ENCODE measurements at regions not wholly inside any gene's neighbourhood (a gene's known extent, or its start where the extent isn't known, plus 50 kb on each side); places are given as distances from the start of the nearest gene placed in this dataset.
"Not testable (repeated sequence)": the region's sequence is repeated elsewhere in the genome, so short reads cannot be mapped to it uniquely, and the experiment has no call there.

GRCh38 chr7:156321430-156321829 is 319.1 kb upstream of the RNF32 start:
- DNase-seq, result not testable (repeated sequence)

DNA sequence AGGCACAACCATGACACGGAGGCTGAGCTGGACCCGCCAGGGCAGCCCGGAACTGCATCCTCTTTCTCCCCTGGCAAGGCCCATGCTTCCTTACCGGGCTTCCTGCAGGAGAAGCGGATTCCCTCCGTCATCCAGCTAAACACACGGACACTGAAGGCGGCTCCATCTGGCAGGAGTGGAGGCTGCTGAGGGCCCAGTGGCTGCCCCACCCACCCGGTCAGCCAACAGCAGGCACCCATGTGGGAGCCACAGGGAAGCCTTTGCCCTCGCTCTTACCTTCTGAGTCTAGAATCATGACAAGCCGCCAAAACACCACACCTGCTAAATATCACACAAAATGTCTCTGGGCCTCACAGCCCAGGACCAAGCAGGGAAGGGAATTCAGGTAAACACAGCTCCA is 321.6 kb upstream of the RNF32 start:
- no peak for DNase-seq

DNA sequence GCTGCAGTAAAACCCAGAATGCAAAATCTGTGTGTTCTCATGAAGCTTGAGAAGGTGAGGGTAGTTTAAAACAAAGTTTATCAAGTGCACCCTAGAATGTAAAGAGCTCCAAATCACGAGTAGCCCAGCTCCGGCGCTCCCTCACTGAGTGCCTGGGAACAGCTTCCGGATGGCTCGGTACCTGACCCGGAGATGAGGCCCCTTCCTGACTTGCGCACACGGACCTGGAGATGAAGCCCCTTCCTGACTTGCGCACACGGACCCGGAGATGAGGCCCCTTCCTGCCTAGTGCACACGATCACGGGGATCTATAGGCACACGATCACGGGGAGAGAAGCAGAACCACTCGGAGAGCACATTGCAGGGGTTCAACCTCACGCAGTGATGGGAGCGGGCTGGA is 322.1 kb upstream of the RNF32 start:
- DNase-seq, result no peak

GRCh38 chr7:156309016-156309620 is 331.5 kb upstream of the RNF32 start:
- DNase-seq, result peak in 40 of 56 donors; percentile 1 to 72 (median 28)

GRCh38 chr7:156307193-156307592 is 333.4 kb upstream of the RNF32 start:
- DNase-seq, result no peak

DNA sequence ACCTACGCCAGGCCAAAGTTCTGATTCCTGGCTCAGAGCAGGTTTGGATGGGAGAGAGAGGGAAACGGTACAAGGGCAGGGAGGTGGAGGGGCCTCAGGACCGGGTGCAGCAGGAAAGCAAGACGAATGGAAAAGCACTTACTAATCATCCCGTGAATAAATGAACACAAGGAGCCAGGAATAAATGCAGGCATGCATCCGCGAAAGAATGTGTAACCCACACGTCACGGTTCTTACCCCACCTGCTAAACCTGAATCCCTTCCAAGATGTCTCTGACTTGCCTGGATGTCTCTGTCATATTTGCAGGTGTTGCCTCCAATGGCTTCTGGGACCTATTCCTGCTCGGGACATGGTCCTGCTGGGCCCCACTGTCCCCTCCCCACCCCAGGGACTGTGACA is 335.2 kb upstream of the RNF32 start:
- DNase-seq, result no peak

- no peak for DNase-seq
These were observed 357.8 kb upstream of the RNF32 start for GRCh38 chr7:156282816-156283215.

GRCh38 chr7:156279635-156280034 is 360.9 kb upstream of the RNF32 start:
- DNase-seq, result no peak

DNA sequence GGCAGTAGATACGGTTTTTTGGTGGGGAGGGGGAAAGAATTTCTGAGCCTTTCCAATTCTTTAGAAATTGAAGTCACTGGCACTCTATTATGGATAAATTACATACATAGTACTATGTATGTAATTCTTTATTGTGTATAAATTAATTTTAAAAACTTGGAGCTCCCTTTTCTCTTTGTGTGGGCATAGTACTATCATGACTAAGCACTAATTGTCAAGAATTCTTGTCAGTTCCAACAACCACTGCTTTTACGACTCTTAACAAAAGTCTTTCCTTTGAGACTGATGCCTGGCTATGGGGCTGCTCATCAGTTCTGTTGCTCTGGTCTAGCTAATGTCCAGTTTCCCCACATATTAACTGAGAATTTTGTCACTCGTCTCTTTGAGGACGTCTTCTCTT is 365.3 kb upstream of the RNF32 start:
- DNase-seq, result no peak

- peak in 1 of 56 donors; percentile 9 for DNase-seq
These were observed 366.0 kb upstream of the RNF32 start for GRCh38 chr7:156274557-156274956.

- no peak for DNase-seq
These were observed 379.0 kb upstream of the RNF32 start for GRCh38 chr7:156261581-156261980.

DNA sequence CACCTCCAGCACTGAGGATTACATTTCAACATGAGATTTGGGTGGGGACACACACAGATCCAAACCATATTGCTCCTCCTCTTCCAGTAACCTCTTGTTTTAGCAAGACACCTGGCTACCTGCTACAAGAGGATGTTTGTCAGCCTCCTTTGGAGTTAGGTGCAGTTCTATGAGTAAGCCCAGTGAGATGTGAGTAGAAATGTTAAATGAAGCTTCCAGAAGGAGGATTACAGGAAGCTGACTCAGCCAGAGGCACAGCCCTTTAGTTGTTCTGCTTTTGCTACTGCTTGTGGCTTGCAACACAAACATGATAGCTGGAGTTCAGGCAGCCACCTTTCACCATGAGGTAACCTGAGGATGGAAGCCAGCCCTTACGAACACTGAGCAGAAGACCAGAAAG is 382.7 kb upstream of the RNF32 start:
- DNase-seq, result no peak

DNA sequence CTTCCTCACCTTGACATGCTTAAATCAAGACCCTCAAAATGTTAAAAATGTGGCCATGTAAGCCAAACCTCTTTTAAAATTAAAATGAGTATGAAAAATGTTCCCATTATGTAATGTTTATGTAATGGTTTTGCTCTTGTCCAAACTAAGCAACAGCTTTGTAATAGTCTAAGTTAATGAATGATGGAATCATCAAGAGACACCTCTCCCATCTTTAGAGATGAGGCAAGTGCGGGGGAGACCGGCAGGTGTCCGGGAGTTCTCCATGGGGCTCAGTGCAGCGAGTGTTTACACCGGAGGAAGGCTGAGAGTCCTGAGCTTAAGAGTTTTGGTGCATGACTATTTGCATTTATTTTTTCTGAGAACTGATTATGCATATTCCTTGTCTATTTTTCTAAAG is 384.9 kb upstream of the RNF32 start:
- DNase-seq, result no peak

DNA sequence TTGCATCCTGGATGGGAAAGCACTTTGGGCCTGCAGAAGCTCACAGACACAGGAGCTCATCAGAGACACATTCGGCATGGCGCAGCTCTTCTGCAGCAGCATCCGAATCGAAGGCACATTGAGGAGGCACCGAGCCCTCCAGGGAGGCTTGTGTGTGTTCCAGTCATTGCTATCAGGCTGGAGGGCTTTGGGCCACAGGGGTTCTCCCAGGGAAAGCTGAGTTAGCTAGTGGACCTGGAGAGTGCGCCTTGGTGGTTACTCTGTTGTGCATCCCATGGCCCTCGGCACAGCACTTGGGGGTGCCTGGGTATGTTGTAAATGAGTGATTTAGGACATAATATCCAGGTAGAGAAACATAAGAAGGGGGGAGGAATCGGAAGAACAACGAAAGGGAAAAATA is 388.7 kb upstream of the RNF32 start:
- DNase-seq, result no peak

DNA sequence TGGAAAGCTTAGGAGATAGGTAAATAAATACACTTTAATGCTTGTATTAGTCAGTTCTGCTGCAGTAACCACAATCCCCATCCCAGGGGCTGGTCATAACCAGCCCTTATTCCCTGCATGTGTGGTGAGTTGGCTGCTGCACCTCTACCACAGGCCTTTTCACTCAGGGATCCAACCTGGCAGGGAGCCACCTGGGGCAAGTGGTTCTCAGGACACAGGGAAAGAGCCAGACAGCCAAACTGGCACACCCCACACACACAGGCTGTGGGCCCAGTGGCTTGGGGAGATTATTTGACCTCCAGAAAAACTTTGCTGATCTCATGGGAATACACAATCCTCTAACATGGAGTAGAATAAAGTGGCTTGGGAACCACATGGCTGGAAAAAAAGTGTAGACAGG is 400.0 kb upstream of the RNF32 start:
- no peak for DNase-seq

DNA sequence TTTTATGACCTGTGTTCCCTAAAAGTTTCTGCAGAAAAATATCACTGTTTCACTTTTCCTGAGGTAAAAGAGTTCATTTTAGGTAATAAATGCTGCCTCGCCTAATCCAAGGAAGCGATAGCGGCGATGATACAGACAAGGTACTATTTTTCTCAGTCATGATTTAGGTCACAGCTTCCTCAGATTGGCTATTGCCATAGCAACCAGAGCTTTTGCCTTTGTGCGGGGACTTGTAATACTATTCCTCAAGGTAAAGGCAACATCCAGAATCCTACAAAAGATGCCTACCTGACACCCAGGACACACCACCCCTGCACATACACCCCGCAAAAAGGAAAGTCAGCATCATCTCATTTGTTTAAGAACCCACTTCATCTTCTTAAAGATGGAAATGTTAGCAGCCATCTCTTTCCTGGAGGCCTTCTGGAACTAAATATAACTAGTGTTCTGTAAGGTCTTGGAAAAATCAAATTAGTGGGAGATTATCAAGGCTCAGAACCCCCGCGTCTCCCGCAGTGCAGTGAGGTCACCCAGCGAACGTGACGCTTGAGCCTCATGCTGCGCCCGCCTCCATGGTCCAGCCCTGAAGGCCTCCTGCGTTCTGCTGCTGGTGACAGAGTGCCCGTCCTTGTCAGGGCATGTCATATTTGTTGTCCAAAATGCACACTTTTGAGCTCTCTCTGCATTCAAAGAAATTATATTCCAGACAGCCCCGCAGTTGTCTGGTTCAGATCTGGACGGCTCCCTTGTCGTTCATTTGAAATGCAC is 402.0 kb upstream of the RNF32 start:
- DNase-seq, result peak in 8 of 56 donors; percentile 4 to 41 (median 20)

DNA sequence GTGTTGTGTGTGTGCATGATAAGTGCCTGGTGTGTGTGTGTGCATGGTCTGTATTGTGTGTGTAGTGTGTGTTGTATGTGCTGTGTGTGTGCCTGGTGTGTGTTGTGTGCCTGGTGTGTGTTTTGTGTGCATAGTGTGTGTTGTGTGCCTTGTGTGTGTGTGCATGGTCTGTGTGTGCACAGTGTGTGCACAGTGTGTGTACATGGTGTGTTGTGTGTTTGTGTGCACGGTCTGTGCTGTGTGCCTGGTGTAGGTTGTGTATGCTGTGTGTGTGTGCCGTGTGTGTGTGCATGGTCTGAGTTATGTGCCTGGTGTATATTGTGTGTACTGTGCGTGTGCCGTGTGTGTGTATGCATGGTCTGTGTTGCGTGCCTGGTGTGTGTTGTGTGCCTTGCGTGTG is 403.0 kb upstream of the RNF32 start:
- DNase-seq, result no peak

GRCh38 chr7:156236936-156237599 is 403.5 kb upstream of the RNF32 start:
- DNase-seq, result no peak

GRCh38 chr7:156236181-156236889 is 404.2 kb upstream of the RNF32 start:
- DNase-seq, result no peak

DNA sequence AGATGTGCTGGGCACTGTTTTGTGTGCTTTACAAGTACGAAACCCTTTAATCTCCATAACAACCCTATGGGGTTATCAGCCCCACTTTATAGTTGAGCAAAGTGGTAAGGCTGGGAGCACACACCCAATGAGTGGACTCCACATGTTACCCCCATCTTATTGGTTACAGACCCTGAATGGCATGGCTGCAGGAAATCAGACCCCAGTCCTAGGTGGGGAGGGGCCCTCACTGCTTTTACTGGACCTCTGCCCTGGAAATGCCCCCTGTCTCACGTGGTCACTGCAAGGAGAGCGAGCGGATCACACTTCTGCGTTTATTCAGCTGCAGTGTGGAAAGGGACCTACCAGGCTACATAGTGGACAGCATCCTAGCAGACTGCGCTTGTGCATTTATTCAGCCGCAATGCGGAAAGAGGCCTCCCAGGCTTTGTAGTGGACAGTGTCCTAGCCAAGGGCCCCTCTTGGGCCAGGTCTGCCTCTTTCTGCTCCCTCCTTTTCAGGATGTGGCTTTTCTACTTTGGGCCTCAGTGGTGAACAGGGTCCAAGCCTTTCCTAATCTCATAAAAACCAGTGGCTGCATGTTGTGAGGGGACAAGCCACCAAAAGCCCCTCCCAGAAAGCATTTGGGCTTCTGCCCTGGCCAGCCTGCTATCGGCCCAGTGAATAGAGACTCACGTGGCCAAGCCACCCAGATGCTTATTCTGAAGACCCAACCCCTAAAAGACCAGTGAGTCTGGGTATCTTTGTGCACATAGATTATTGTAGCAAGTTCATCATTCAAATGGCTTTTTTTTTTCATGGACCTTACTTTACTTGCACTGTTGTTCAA is 405.7 kb upstream of the RNF32 start:
- no peak for DNase-seq

GRCh38 chr7:156234192-156234591 is 406.4 kb upstream of the RNF32 start:
- no peak for DNase-seq
